Esophagus (tissue), 2 donors: ENCODE measurements at regions not wholly inside any gene's neighbourhood (a gene's known extent, or its start where the extent isn't known, plus 50 kb on each side); places are given as distances from the start of the nearest gene placed in this dataset.

Experiments used
- H3K27ac ChIP-seq, 2 donors: one replicate each; pipeline ENCODE4 v1.5.1; 2013; ENCODE audit warnings: low read depth in 2 of 2, mild to moderate bottlenecking in 2 of 2, inconsistent platforms in 1 of 2, low read length in 1 of 2, moderate library complexity in 1 of 2
- H3K27me3 ChIP-seq, 2 donors: one replicate each; pipeline ENCODE4 v1.6.1; 2013; ENCODE audit warnings: low read length in 2 of 2, control low read depth in 1 of 2, mild to moderate bottlenecking in 1 of 2; ENCODE audit not compliant: insufficient read depth in 2 of 2, control insufficient read depth in 1 of 2
- H3K36me3 ChIP-seq, 2 donors: one replicate each; pipeline ENCODE4 v1.6.1; 2013; ENCODE audit warnings: low read length in 1 of 2; ENCODE audit not compliant: control insufficient read depth in 2 of 2, insufficient read depth in 2 of 2
- H3K4me1 ChIP-seq, 2 donors: one replicate each; pipeline ENCODE4 v1.6.1; 2013; ENCODE audit warnings: low read length in 1 of 2; ENCODE audit not compliant: control insufficient read depth in 2 of 2, insufficient read depth in 2 of 2
- H3K4me3 ChIP-seq, 2 donors: one replicate each; pipeline ENCODE4 v1.5.1; 2013; ENCODE audit warnings: low read length in 2 of 2, mild to moderate bottlenecking in 2 of 2, low read depth in 1 of 2, moderate library complexity in 1 of 2
- H3K9me3 ChIP-seq, 2 donors: one replicate each; pipeline ENCODE4 v1.6.1; 2013; ENCODE audit warnings: mild to moderate bottlenecking in 2 of 2, low read depth in 1 of 2, low read length in 1 of 2, moderate library complexity in 1 of 2; ENCODE audit not compliant: control insufficient read depth in 2 of 2, insufficient read depth in 1 of 2
- WGBS, 2 donors: extraction: QIAGEN DNeasy Blood & Tissue Kit; methylation state at CpG; one replicate each; pipeline ENCODE4 v1.1.7; 2013; 5-methylcytosine and 5-hydroxymethylcytosine counted together
- donor health status: healthy with polysubstance abuse.
- donor health status: Bipolar disorder and iron deficiency.

- peaks cover 0 to 2% of the 10 kb centered on the region in 2 donors for H3K9me3 ChIP-seq
- 80 to 88% methylated on average over 4 of the region's 4 CpGs for WGBS, 2 donors
- no peak overlapping the region for H3K4me3 ChIP-seq
Observed at GRCh38 chr6:132204591-132204990, 196.7 kb downstream of the MOXD1 start.

GRCh38 chr6:132202574-132202973 lies 198.7 kb downstream of the MOXD1 start:
- H3K36me3 ChIP-seq = no peaks in the 10 kb centered on the region
- no peak overlapping the region for H3K4me3 ChIP-seq
- no peak overlapping the region for H3K27ac ChIP-seq
- no peaks in the 10 kb centered on the region for H3K27me3 ChIP-seq
- no peaks in the 10 kb centered on the region for H3K9me3 ChIP-seq
- 56 to 67% methylated on average over 4 of the region's 4 CpGs for WGBS, 2 donors
- H3K4me1 ChIP-seq = no peaks in the 10 kb centered on the region

More at GRCh38 chr6:132204591-132204990, 196.7 kb downstream of the MOXD1 start:
- Histone ChIP-seq H3K27ac (no peak overlapping the region), H3K36me3 (no peaks in the 10 kb centered on the region), H3K4me1 (peaks cover 0 to under 1% of the 10 kb centered on the region in 2 donors), H3K27me3 (no peaks in the 10 kb centered on the region)

- no peak overlapping the region for H3K4me3 ChIP-seq
- H3K36me3 ChIP-seq = no peaks in the 10 kb centered on the region
- H3K4me1 ChIP-seq = no peaks in the 10 kb centered on the region
- 56 to 72% methylated on average over 3 of the region's 3 CpGs for WGBS, 2 donors
- H3K9me3 ChIP-seq = no peaks in the 10 kb centered on the region
- no peak overlapping the region for H3K27ac ChIP-seq
- H3K27me3 ChIP-seq = no peaks in the 10 kb centered on the region
Observed at GRCh38 chr6:132199343-132199742, 201.9 kb downstream of the MOXD1 start.

- no peaks in the 10 kb centered on the region for H3K27me3 ChIP-seq
- no peaks in the 10 kb centered on the region for H3K9me3 ChIP-seq
- no peak overlapping the region for H3K4me3 ChIP-seq
- 77 to 85% methylated on average over 2 of the region's 2 CpGs for WGBS, 2 donors
- no peaks in the 10 kb centered on the region for H3K4me1 ChIP-seq
- no peak overlapping the region for H3K27ac ChIP-seq
- H3K36me3 ChIP-seq = no peaks in the 10 kb centered on the region
Observed at GRCh38 chr6:132198896-132199295, 202.4 kb downstream of the MOXD1 start.

GRCh38 chr6:132198040-132198439 lies 203.2 kb downstream of the MOXD1 start:
- no peaks in the 10 kb centered on the region for H3K36me3 ChIP-seq
- no peaks in the 10 kb centered on the region for H3K27me3 ChIP-seq
- H3K4me3 ChIP-seq = no peak overlapping the region
- H3K27ac ChIP-seq = no peak overlapping the region
- 81 to 87% methylated on average over 3 of the region's 3 CpGs for WGBS, 2 donors
- H3K4me1 ChIP-seq = no peaks in the 10 kb centered on the region
- H3K9me3 ChIP-seq = no peaks in the 10 kb centered on the region

GRCh38 chr6:132194529-132194928 lies 206.7 kb downstream of the MOXD1 start:
- no peaks in the 10 kb centered on the region for H3K9me3 ChIP-seq
- H3K4me3 ChIP-seq = no peak overlapping the region
- no peak overlapping the region for H3K27ac ChIP-seq
- no peaks in the 10 kb centered on the region for H3K36me3 ChIP-seq
- no peaks in the 10 kb centered on the region for H3K4me1 ChIP-seq
- no peaks in the 10 kb centered on the region for H3K27me3 ChIP-seq
- WGBS, 2 donors = 73 to 83% methylated on average over 3 of the region's 3 CpGs

GRCh38 chr6:132192631-132193030 lies 208.6 kb downstream of the MOXD1 start:
- Histone ChIP-seq H3K36me3 (no peaks in the 10 kb centered on the region), H3K4me1 (no peaks in the 10 kb centered on the region), H3K9me3 (no peaks in the 10 kb centered on the region), H3K4me3 (no peak overlapping the region), H3K27me3 (no peaks in the 10 kb centered on the region), H3K27ac (no peak overlapping the region)
- WGBS, 2 donors = 89 to 91% methylated on average over 5 of the region's 5 CpGs

GRCh38 chr6:132190815-132191175 lies 210.5 kb downstream of the MOXD1 start:
- Histone ChIP-seq H3K27ac (no peak overlapping the region), H3K9me3 (no peaks in the 10 kb centered on the region), H3K4me3 (no peak overlapping the region), H3K27me3 (no peaks in the 10 kb centered on the region), H3K4me1 (no peaks in the 10 kb centered on the region), H3K36me3 (no peaks in the 10 kb centered on the region)
- 41 to 44% methylated on average over 3 of the region's 3 CpGs for WGBS, 2 donors

- no peaks in the 10 kb centered on the region for H3K36me3 ChIP-seq
- no peaks in the 10 kb centered on the region for H3K9me3 ChIP-seq
- H3K4me3 ChIP-seq = no peak overlapping the region
- H3K27me3 ChIP-seq = no peaks in the 10 kb centered on the region
- no peaks in the 10 kb centered on the region for H3K4me1 ChIP-seq
- WGBS, 2 donors = 43 to 48% methylated on average over 4 of the region's 4 CpGs
- no peak overlapping the region for H3K27ac ChIP-seq
Observed at GRCh38 chr6:132190097-132190814, 211.0 kb downstream of the MOXD1 start.

GRCh38 chr6:132188556-132189264 lies 212.6 kb downstream of the MOXD1 start:
- no peaks in the 10 kb centered on the region for H3K36me3 ChIP-seq
- no peaks in the 10 kb centered on the region for H3K4me1 ChIP-seq
- no peaks in the 10 kb centered on the region for H3K9me3 ChIP-seq
- H3K27me3 ChIP-seq = no peaks in the 10 kb centered on the region
- 18 to 32% methylated on average over 1 of the region's 1 CpG for whole genome bisulfite sequencing, 2 donors
- no peak overlapping the region for H3K27ac ChIP-seq
- no peak overlapping the region for H3K4me3 ChIP-seq
